Endothelial cell of umbilical vein (primary cell): ENCODE measurements at regions not wholly inside any gene's neighbourhood (a gene's known extent, or its start where the extent isn't known, plus 50 kb on each side); places are given as distances from the start of the nearest gene placed in this dataset.

ENCODE experiments used
- BruUV-seq: library from RNA; stranded (reverse); fragments of 400-500 nt; replicated peaks from 2 replicates; lab custom pipeline; 2021; lab: Mats Ljungman, UMichigan
- CTCF ChIA-PET: fragments of 300-600, 350-600 bp; sonication (Branson Sonifier 250); formaldehyde crosslinking; loops from one replicate; lab custom pipeline; 2021; ENCODE audit warnings: antibody characterized with exemption, inconsistent platforms; lab: Charles Lee
- POLR2A ChIA-PET: fragments of 300-600, 350-600 bp; sonication (Branson Sonifier 250); formaldehyde crosslinking; loops from one replicate; lab custom pipeline; 2021; ENCODE audit warnings: antibody characterized with exemption, inconsistent platforms; lab: Charles Lee
- DNase-seq: peaks from one replicate; pipeline ENCODE4 v3.0.0-alpha.2; 2011; ENCODE audit warnings: low read depth, low spot score
- FAIRE-seq: peaks from 2 replicates; lab custom pipeline; 2011; peaks lifted over from hg19 to GRCh38; lab: Jason Lieb, UNC
- H2AFZ ChIP-seq: 2 replicates; pipeline ENCODE4 v1.6.0; 2012; ENCODE audit warnings: low read depth, low read length, control low read depth, inconsistent platforms
- H3K27ac ChIP-seq: 2 replicates; pipeline ENCODE4 v1.5.1; 2011; ENCODE audit warnings: low read depth, mild to moderate bottlenecking, control low read depth, low read length, moderate library complexity; ENCODE audit not compliant: insufficient read depth
- H3K27me3 ChIP-seq, 2 experiments: 2 replicates each; pipeline versions ENCODE4 v1.6.0 to v1.6.1; 2011; ENCODE audit warnings: low read length in 2 of 2, mixed read lengths in 1 of 2; ENCODE audit not compliant: control insufficient read depth in 2 of 2, insufficient read depth in 2 of 2
- H3K36me3 ChIP-seq, 2 experiments: 2 replicates in 1 of 2; 3 replicates in 1 of 2; pipeline ENCODE4 v1.5.1; 2011; ENCODE audit warnings: low read length in 2 of 2, mild to moderate bottlenecking in 1 of 2, moderate library complexity in 1 of 2; ENCODE audit not compliant: control insufficient read depth in 2 of 2, insufficient read depth in 2 of 2; ENCODE audit errors: extremely low read depth in 1 of 2
- H3K4me1 ChIP-seq: 3 replicates; pipeline ENCODE4 v1.5.1; 2011; ENCODE audit warnings: mild to moderate bottlenecking, low read length; ENCODE audit not compliant: control insufficient read depth, insufficient read depth; ENCODE audit errors: extremely low read depth
- H3K4me2 ChIP-seq: 2 replicates; pipeline ENCODE4 v1.6.1; 2011; ENCODE audit warnings: low read length, control low read depth, mixed read lengths; ENCODE audit not compliant: insufficient read depth
- H3K4me3 ChIP-seq, 3 experiments: fragments of 200-600 bp in 1 of 3; sonication (generic), shearing (Covaris generic) in 1 of 3; replicated peaks in 1 of 3; 2 replicates each; pipeline ENCODE4 v1.5.1; 2011 to 2016; ENCODE audit warnings: control low read depth in 3 of 3, low read length in 3 of 3, mild to moderate bottlenecking in 2 of 3, inconsistent platforms in 1 of 3, low read depth in 1 of 3, moderate library complexity in 1 of 3; ENCODE audit not compliant: insufficient read depth in 1 of 3
- H3K79me2 ChIP-seq: 2 replicates; pipeline ENCODE4 v1.6.0; 2012; ENCODE audit warnings: low read length, inconsistent platforms; ENCODE audit not compliant: control insufficient read depth, insufficient read depth
- H3K9ac ChIP-seq: replicated peaks from 2 replicates; pipeline ENCODE3; 2011; ENCODE audit warnings: low read length, control low read depth; ENCODE audit not compliant: insufficient read depth; ENCODE audit errors: extremely low read depth
- H3K9me1 ChIP-seq: replicated peaks from 3 replicates; pipeline ENCODE4 v1.6.0; 2011; ENCODE audit warnings: mild to moderate bottlenecking, low read length; ENCODE audit not compliant: control insufficient read depth, insufficient read depth; ENCODE audit errors: extremely low read depth
- H3K9me3 ChIP-seq: replicated peaks from 2 replicates; pipeline ENCODE4 v1.5.1; 2012; ENCODE audit warnings: low read length, inconsistent platforms; ENCODE audit not compliant: control insufficient read depth, insufficient read depth
- H4K20me1 ChIP-seq: replicated peaks from 2 replicates; pipeline ENCODE3; 2011; ENCODE audit warnings: mild to moderate bottlenecking, low read length; ENCODE audit not compliant: control insufficient read depth, insufficient read depth; ENCODE audit errors: extremely low read depth
- CTCF ChIP-seq, 2 donors: IDR thresholded peaks; 1 replicate in 1 of 2; 2 replicates in 1 of 2; pipeline ENCODE4 v1.5.1; 2011; ENCODE audit warnings: low read length in 2 of 2, mild to moderate bottlenecking in 2 of 2, moderate library complexity in 2 of 2, control low read depth in 1 of 2, inconsistent platforms in 1 of 2, low read depth in 1 of 2; ENCODE audit not compliant: insufficient read depth in 1 of 2; ENCODE audit errors: extremely low read depth in 1 of 2
- EZH2 ChIP-seq: IDR thresholded peaks from 2 replicates; pipeline ENCODE4 v1.6.1; 2012; ENCODE audit warnings: borderline replicate concordance, low read depth, mild to moderate bottlenecking, moderate library complexity, low read length, inconsistent platforms; ENCODE audit not compliant: severe bottlenecking
- FOS ChIP-seq: IDR thresholded peaks from 2 replicates; pipeline ENCODE4 v1.6.1; 2011; ENCODE audit warnings: mild to moderate bottlenecking, low read length, moderate library complexity, borderline replicate concordance; ENCODE audit not compliant: insufficient read depth
- GATA2 ChIP-seq: IDR thresholded peaks from 2 replicates; pipeline ENCODE4 v1.7.0; 2011; ENCODE audit warnings: low read depth, mild to moderate bottlenecking, moderate library complexity, mixed read lengths, low read length; ENCODE audit not compliant: insufficient read length, insufficient read depth
- JUN ChIP-seq: IDR thresholded peaks from 2 replicates; pipeline ENCODE4 v1.6.1; 2011; ENCODE audit warnings: borderline replicate concordance, low read depth; ENCODE audit not compliant: insufficient read length, insufficient read depth
- MAX ChIP-seq: IDR thresholded peaks from 2 replicates; pipeline ENCODE4 v1.6.1; 2011; ENCODE audit not compliant: insufficient read depth, insufficient read length
- MYC ChIP-seq: IDR thresholded peaks from one replicate; pipeline ENCODE4 v1.6.1; 2011; ENCODE audit warnings: mild to moderate bottlenecking, low read depth, low read length
- POLR2A ChIP-seq: IDR thresholded peaks from 2 replicates; pipeline ENCODE4 v1.6.1; 2012; ENCODE audit warnings: low read depth, mild to moderate bottlenecking, control low read depth, low read length
- POLR2AphosphoS5 ChIP-seq: IDR thresholded peaks from 2 replicates; pipeline ENCODE4 v1.6.1; 2012; ENCODE audit warnings: low read depth, mild to moderate bottlenecking, control low read depth, low read length, moderate library complexity; ENCODE audit not compliant: insufficient read depth
- dilution Hi-C: fragments of 300-500 bp; cut with MboI; formaldehyde crosslinking; loops from one replicate; pipeline ENCODE4 v1.15.0; 2019; ENCODE audit warnings: low sequenced_read_pairs; ENCODE audit not compliant: extremely low pct_ligation_motif_present
- intact Hi-C: fragments of 100-400 bp; cut with micrococcal nuclease; formaldehyde crosslinking; loops from one replicate; pipeline ENCODE4 v1.10.0; 2022

GRCh38 chr7:38002689-38003088 is 82.2 kb downstream of the EPDR1 start:
- FAIRE-seq: no peak
- TF ChIP-seq EZH2 (no peak), GATA2 (no peak), FOS (no peak), POLR2A (no peak)
- H3K9me1 ChIP-seq: no peaks in the 10 kb centered on the region
- ChIA-PET CTCF (no interaction called here), POLR2A (no interaction called here)
- no peaks in the 10 kb centered on the region for H3K79me2 ChIP-seq
- no TSS peak for BruUV-seq
- no peak overlapping the region for H2AFZ ChIP-seq
- H3K27ac ChIP-seq: no peak overlapping the region
- H3K36me3 ChIP-seq: no peaks in the 10 kb centered on the region
- dilution Hi-C loops: no loop called here
- H3K4me2 ChIP-seq: no peak overlapping the region
- intact Hi-C loops: no loop called here
- no peak overlapping the region for H3K4me3 ChIP-seq
- H3K27me3 ChIP-seq: peaks cover 0 to 2% of the 10 kb centered on the region in 2 experiments
- H4K20me1 ChIP-seq: no peaks in the 10 kb centered on the region
- no peaks in the 10 kb centered on the region for H3K4me1 ChIP-seq
- H3K9ac ChIP-seq: no peak overlapping the region
- H3K9me3 ChIP-seq: no peaks in the 10 kb centered on the region
- no peak for DNase-seq

- TF ChIP-seq JUN (no peak), POLR2AphosphoS5 (no peak), EZH2 (no peak), CTCF (IDR thresholded peaks at IDR 0.05; ENCODE audit: extremely low read depth in 1 of 2, insufficient read depth in 1 of 2, low read depth in 1 of 2, low read length in 2 of 2) (no peak), GATA2 (no peak), MAX (no peak), POLR2A (no peak), MYC (no peak), FOS (no peak)
- Histone ChIP-seq H2AFZ (no peak overlapping the region), H3K9ac (no peak overlapping the region), H3K9me1 (no peaks in the 10 kb centered on the region), H3K4me2 (no peak overlapping the region), H3K4me3 (no peak overlapping the region), H3K27me3 (peaks cover 0 to 2% of the 10 kb centered on the region in 2 experiments), H4K20me1 (no peaks in the 10 kb centered on the region), H3K79me2 (no peaks in the 10 kb centered on the region), H3K27ac (no peak overlapping the region), H3K9me3 (no peaks in the 10 kb centered on the region), H3K4me1 (no peaks in the 10 kb centered on the region), H3K36me3 (no peaks in the 10 kb centered on the region)
- ChIA-PET CTCF (interaction anchor here (1.3 kb wide), 1 partner anchor 14 kb away, joined by 3 read pairs; no protein-coding TSS in a partner anchor), POLR2A (no interaction called here)
- FAIRE-seq (no peak), DNase-seq (no peak)
- no TSS peak for BruUV-seq
- dilution Hi-C loops: no loop called here
- intact Hi-C loops: no loop called here
These were observed 86.1 kb downstream of the EPDR1 start for GRCh38 chr7:38006559-38006958.
